ENCODE measurements at regions not wholly inside any gene's neighbourhood (a gene's known extent, or its start where the extent isn't known, plus 50 kb on each side); places are given as distances from the start of the nearest gene placed in this dataset.

GRCh38 chr22:48493733-48494132, 1333.9 kb downstream of the BRD1 start:
- Mint-ChIP-seq H3K27me3 (ENCODE audit: low read depth) (peaks cover 37% of the 10 kb centered on the region), H3K27ac (no peak overlapping the region), H3K4me3 (no peak overlapping the region), H3K36me3 (ENCODE audit: low read depth) (no peaks in the 10 kb centered on the region), H3K4me1 (ENCODE audit: low read depth) (no peaks in the 10 kb centered on the region), H3K9me3 (no peaks in the 10 kb centered on the region)
- intact Hi-C loops (cut with micrococcal nuclease) = loop anchor here (5.0 kb wide), 1 partner anchor 1281 kb away; no protein-coding TSS in a partner anchor
- no peak for DNase-seq
- CTCF ChIA-PET = no interaction called here

DNA sequence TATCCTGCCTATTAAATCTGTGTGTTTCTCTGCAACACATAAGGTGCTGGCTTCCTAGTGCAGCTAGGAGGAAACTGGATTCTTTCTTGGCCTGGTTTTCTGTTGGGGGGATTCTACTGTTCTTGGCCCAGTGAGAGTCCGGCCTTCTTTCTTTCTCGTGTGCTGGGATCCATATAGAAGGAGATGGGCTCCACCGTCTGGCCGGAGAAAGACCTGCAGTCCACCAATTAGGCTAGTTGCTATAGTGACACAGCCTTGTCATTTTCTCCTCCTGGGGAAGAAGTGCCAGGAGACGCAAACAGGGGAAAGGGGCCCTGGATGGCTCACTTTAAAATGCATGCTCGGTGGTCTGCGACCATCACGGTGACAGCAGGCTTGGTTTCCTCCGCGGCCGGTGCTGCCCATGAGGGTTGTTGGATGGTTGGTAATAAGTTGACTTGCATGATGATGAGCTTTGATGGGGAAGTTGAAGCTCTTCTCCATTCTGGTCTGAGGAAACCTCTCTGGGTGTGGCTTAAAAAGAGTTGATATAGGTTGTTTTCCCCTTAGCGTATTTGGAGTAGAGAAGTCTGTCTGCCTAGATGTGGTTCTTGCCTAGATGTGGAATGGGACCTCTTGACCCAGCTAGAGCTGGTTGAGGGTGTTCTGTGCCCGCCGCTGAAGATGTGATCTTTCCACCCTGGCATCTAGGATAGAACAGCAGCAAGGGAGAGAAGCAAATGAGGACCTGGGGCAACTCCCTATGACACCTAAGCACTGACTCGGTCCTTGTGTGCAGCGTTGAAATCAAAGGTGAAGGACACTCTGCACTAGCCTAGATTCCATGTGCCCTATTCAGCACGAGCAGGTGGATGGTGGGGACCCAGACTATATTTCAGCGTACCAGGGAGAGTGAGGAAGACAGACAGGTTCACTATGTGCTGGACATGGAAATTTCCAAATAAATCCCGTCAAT, 1335.0 kb downstream of the BRD1 start:
- intact Hi-C loops (cut with micrococcal nuclease) = loop anchor here (5.0 kb wide), 1 partner anchor 1280 kb away; no protein-coding TSS in a partner anchor
- no peak overlapping the region for H3K27ac Mint-ChIP-seq

GRCh38 chr22:48491451-48491941, 1336.2 kb downstream of the BRD1 start:
- intact Hi-C loops (cut with micrococcal nuclease) = loop anchor here (5.0 kb wide), 1 partner anchor 1279 kb away; no protein-coding TSS in a partner anchor
- H3K27me3 Mint-ChIP-seq (ENCODE audit: low read depth) = peaks cover 56% of the 10 kb centered on the region

More for the DNA sequence above, 1335.0 kb downstream of the BRD1 start:
- CTCF ChIA-PET = interaction anchor here (0.7 to 1.2 kb wide), 3 partner anchors 24 to 1279 kb away, joined by 3 read pairs; no protein-coding TSS in a partner anchor
- Mint-ChIP-seq H3K4me3 (no peak overlapping the region), H3K4me1 (ENCODE audit: low read depth) (no peaks in the 10 kb centered on the region), H3K36me3 (ENCODE audit: low read depth) (no peaks in the 10 kb centered on the region), H3K9me3 (no peaks in the 10 kb centered on the region), H3K27me3 (ENCODE audit: low read depth) (peaks cover 48% of the 10 kb centered on the region)
- peak; percentile 62 for DNase-seq

GRCh38 chr22:48490500-48491411, 1336.9 kb downstream of the BRD1 start:
- H3K4me3 Mint-ChIP-seq = no peak overlapping the region
- CTCF ChIA-PET = no interaction called here
- peaks cover 60% of the 10 kb centered on the region for H3K27me3 Mint-ChIP-seq (ENCODE audit: low read depth)
- intact Hi-C loops (cut with micrococcal nuclease) = loop anchor here (5.0 kb wide), 1 partner anchor 1278 kb away; no protein-coding TSS in a partner anchor
- no peaks in the 10 kb centered on the region for H3K9me3 Mint-ChIP-seq
- DNase-seq = no peak
- no peak overlapping the region for H3K27ac Mint-ChIP-seq
- no peaks in the 10 kb centered on the region for H3K4me1 Mint-ChIP-seq (ENCODE audit: low read depth)
- H3K36me3 Mint-ChIP-seq (ENCODE audit: low read depth) = no peaks in the 10 kb centered on the region

More at GRCh38 chr22:48491451-48491941, 1336.2 kb downstream of the BRD1 start:
- Mint-ChIP-seq H3K4me1 (ENCODE audit: low read depth) (no peaks in the 10 kb centered on the region), H3K9me3 (no peaks in the 10 kb centered on the region), H3K4me3 (no peak overlapping the region), H3K36me3 (ENCODE audit: low read depth) (no peaks in the 10 kb centered on the region), H3K27ac (no peak overlapping the region)
- DNase-seq = no peak
- CTCF ChIA-PET = interaction anchor here (1.2 kb wide), 1 partner anchor 25 kb away, joined by 3 read pairs; no protein-coding TSS in a partner anchor

GRCh38 chr22:48489551-48490499, 1337.8 kb downstream of the BRD1 start:
- CTCF ChIA-PET = no interaction called here
- Mint-ChIP-seq H3K36me3 (ENCODE audit: low read depth) (no peaks in the 10 kb centered on the region), H3K27ac (no peak overlapping the region), H3K4me3 (no peak overlapping the region), H3K9me3 (no peaks in the 10 kb centered on the region), H3K27me3 (ENCODE audit: low read depth) (peaks cover 62% of the 10 kb centered on the region), H3K4me1 (ENCODE audit: low read depth) (no peaks in the 10 kb centered on the region)
- no peak for DNase-seq
- intact Hi-C loops (cut with micrococcal nuclease) = loop anchor here (5.0 kb wide), 1 partner anchor 1278 kb away; no protein-coding TSS in a partner anchor

DNA sequence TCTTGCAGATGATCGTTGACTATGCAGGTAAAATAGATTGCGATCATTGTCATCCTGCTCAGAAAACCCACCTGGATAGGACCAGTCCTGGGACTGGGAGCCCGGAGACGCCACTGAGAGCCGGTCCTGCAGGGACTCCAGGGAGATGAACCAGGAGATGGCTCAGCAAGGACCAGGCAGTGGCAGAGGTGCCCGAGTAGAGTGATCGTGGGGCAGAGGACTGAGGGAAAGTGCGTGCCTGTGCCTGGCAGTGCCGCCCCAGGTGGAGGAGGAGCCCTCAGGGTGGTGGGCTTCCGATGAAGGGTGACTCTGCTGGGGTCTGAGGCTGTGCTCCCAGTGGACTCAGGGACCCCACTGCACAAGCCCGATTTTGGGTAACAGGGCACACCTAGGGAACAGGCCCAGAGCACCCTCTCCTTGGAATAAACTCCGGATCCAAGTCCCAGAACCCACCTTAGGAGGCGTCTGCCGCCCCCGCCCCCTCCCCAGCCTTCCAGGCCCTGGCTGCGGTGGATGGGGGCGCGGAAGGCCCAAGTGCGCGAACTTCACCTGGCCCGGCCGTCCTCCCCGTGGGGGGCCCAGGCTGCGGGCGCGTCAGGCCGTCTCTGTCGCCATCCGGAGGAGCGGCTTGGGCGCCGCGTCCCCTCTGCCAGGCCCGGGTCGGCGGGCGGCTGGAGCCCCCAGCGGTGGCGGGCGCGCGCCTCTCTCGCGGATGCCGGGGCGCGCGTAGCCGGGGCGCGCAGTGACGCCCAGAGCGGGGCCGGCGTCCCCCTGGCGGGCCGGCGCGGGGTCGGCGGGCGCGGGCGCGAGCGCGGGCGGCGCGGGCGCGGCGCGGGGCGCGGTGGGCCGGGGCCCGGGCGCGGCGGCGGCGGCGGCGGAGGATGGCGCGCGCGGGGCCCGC, 1338.8 kb downstream of the BRD1 start:
- Mint-ChIP-seq H3K4me1 (ENCODE audit: low read depth) (no peaks in the 10 kb centered on the region), H3K27me3 (ENCODE audit: low read depth) (peaks cover 58% of the 10 kb centered on the region), H3K27ac (no peak overlapping the region), H3K4me3 (no peak overlapping the region), H3K36me3 (ENCODE audit: low read depth) (no peaks in the 10 kb centered on the region), H3K9me3 (no peaks in the 10 kb centered on the region)
- intact Hi-C loops (cut with micrococcal nuclease) = no loop called here
- DNase-seq = no peak
- CTCF ChIA-PET = no interaction called here

DNA sequence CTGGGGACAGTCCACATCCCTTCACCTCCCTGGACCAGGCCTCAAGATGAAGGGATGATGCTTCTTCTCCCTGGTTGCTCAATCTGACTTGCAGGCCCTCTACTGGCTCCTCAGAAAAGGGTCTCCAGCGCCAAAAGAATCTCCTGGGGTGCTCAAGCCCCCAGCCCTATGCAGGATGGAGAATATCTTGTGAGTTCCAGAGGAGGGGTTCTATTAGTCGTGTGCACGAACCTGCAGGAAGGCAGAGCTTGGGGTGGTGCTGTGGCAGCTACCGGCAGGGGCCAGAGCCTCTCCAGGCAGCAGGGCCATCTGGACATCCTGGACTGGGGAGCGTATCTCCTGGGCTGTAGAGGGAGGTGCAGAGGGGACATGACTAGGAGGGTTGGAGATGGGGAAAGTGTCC, 1339.5 kb downstream of the BRD1 start:
- no peak for DNase-seq
- no peaks in the 10 kb centered on the region for H3K4me1 Mint-ChIP-seq (ENCODE audit: low read depth)
- H3K27me3 Mint-ChIP-seq (ENCODE audit: low read depth) = peaks cover 58% of the 10 kb centered on the region
- H3K4me3 Mint-ChIP-seq = no peak overlapping the region
- no peak overlapping the region for H3K27ac Mint-ChIP-seq
- CTCF ChIA-PET = no interaction called here
- no peaks in the 10 kb centered on the region for H3K36me3 Mint-ChIP-seq (ENCODE audit: low read depth)
- H3K9me3 Mint-ChIP-seq = no peaks in the 10 kb centered on the region
- intact Hi-C loops (cut with micrococcal nuclease) = no loop called here

DNA sequence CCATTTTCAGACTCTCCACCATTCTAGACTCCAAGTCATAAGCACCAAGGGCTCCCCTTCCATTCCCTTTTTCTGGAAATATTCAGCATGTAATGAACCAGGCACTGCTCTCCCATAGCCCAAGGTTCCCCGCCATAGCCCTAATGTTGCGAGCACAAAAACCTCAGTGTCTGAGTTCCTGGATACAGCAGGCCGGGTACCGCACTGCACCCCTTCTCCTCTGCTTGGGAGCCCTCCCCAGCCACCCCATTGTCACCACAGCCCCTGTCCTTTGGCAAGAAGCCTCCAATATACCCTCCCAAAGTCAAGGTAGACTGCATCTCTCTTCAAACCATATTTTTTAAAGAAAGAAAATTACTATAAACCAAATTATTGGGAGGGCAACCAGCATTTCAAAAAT, 1341.1 kb downstream of the BRD1 start:
- H3K27me3 Mint-ChIP-seq (ENCODE audit: low read depth) = peaks cover 45% of the 10 kb centered on the region
- H3K27ac Mint-ChIP-seq = no peak overlapping the region
- intact Hi-C loops (cut with micrococcal nuclease) = no loop called here
- DNase-seq = no peak
- H3K9me3 Mint-ChIP-seq = no peaks in the 10 kb centered on the region
- no peak overlapping the region for H3K4me3 Mint-ChIP-seq
- H3K36me3 Mint-ChIP-seq (ENCODE audit: low read depth) = no peaks in the 10 kb centered on the region
- CTCF ChIA-PET = no interaction called here
- no peaks in the 10 kb centered on the region for H3K4me1 Mint-ChIP-seq (ENCODE audit: low read depth)

DNA sequence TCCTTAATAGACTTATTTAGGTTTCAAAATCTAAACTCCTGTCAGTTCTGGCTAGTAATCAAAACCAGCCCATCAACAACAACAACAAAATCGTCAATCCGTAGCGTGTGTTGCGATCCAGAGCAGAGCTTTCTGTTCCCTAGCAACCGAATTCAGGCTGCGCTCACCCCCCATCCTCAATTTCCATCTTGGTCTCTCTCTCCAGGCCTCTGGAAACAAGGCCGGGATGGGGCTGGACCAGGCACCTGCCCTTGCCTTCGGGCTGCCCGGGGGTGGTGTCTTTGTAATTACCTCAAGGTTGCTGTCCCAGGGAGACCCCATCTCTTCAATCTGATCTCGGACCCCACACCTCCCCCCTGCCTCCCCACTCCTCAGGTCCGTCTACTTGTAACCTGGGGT, 1341.5 kb downstream of the BRD1 start:
- Mint-ChIP-seq H3K9me3 (no peaks in the 10 kb centered on the region), H3K27me3 (ENCODE audit: low read depth) (peaks cover 40% of the 10 kb centered on the region), H3K4me3 (no peak overlapping the region), H3K36me3 (ENCODE audit: low read depth) (no peaks in the 10 kb centered on the region), H3K27ac (no peak overlapping the region), H3K4me1 (ENCODE audit: low read depth) (no peaks in the 10 kb centered on the region)
- CTCF ChIA-PET = no interaction called here
- no peak for DNase-seq
- intact Hi-C loops (cut with micrococcal nuclease) = no loop called here

- H3K9me3 Mint-ChIP-seq = no peaks in the 10 kb centered on the region
- H3K27me3 Mint-ChIP-seq (ENCODE audit: low read depth) = peaks cover 33% of the 10 kb centered on the region
- H3K27ac Mint-ChIP-seq = no peak overlapping the region
- H3K36me3 Mint-ChIP-seq (ENCODE audit: low read depth) = no peaks in the 10 kb centered on the region
- CTCF ChIA-PET = interaction anchor here (0.8 kb wide), 1 partner anchor 595 kb away, joined by 3 read pairs; no protein-coding TSS in a partner anchor
- H3K4me3 Mint-ChIP-seq = no peak overlapping the region
- DNase-seq = no peak
- no peaks in the 10 kb centered on the region for H3K4me1 Mint-ChIP-seq (ENCODE audit: low read depth)
- intact Hi-C loops (cut with micrococcal nuclease) = no loop called here
These were observed 1342.2 kb downstream of the BRD1 start for GRCh38 chr22:48485149-48486133.

Measured in activated naive CD4-positive, alpha-beta T cell treated with anti-CD3 and anti-CD28 coated beads for 36 hours (primary cell).